NB4 (cell line): ENCODE measurements at regions not wholly inside any gene's neighbourhood (a gene's known extent, or its start where the extent isn't known, plus 50 kb on each side); places are given as distances from the start of the nearest gene placed in this dataset.

Experiments
- DNase-seq: peaks from one replicate; pipeline ENCODE4 v3.0.0; 2010; ENCODE audit warnings: low read depth
- H3K4me3 ChIP-seq: one replicate; pipeline ENCODE4 v1.5.1; 2011; ENCODE audit warnings: mild to moderate bottlenecking, low read depth, low read length, moderate library complexity
- CTCF ChIP-seq: IDR thresholded peaks from one replicate; pipeline ENCODE4 v1.5.1; 2012; ENCODE audit warnings: low read depth, low read length
- MAX ChIP-seq: IDR thresholded peaks from 2 replicates; pipeline ENCODE4 v1.6.1; 2011; ENCODE audit warnings: low read depth, low read length
- MYC ChIP-seq: IDR thresholded peaks from 2 replicates; pipeline ENCODE4 v1.6.1; 2011; ENCODE audit warnings: low read depth, low read length
- POLR2A ChIP-seq: IDR thresholded peaks from 2 replicates; pipeline ENCODE4 v1.6.1; 2011; ENCODE audit warnings: mild to moderate bottlenecking; ENCODE audit not compliant: insufficient read length; ENCODE audit errors: extremely low read depth

GRCh38 chr11:103768816-103769215 is 267.6 kb upstream of the DDI1 start:
- DNase-seq: no peak
- TF ChIP-seq POLR2A: no peak
- H3K4me3 ChIP-seq: no peak overlapping the region

GRCh38 chr11:103773059-103773458 is 263.4 kb upstream of the DDI1 start:
- no peak for DNase-seq
- H3K4me3 ChIP-seq: no peak overlapping the region
- TF ChIP-seq MYC (no peak), MAX (no peak), POLR2A (no peak), CTCF (no peak)

GRCh38 chr11:103773537-103773936 is 262.9 kb upstream of the DDI1 start:
- H3K4me3 ChIP-seq: no peak overlapping the region
- no peak for DNase-seq
- TF ChIP-seq MYC: no peak
- TF ChIP-seq POLR2A: no peak
- no peak for TF ChIP-seq CTCF
- TF ChIP-seq MAX: no peak

GRCh38 chr11:103779054-103779453 is 257.4 kb upstream of the DDI1 start:
- TF ChIP-seq CTCF (no peak), MAX (no peak), POLR2A (no peak), MYC (no peak)
- H3K4me3 ChIP-seq: no peak overlapping the region
- DNase-seq: no peak

- H3K4me3 ChIP-seq: no peak overlapping the region
- no peak for DNase-seq
- no peak for TF ChIP-seq MYC
These were observed 246.5 kb upstream of the DDI1 start for GRCh38 chr11:103789952-103790351.

GRCh38 chr11:103792981-103793468 is 243.4 kb upstream of the DDI1 start:
- H3K4me3 ChIP-seq: no peak overlapping the region
- no peak for DNase-seq
- no peak for TF ChIP-seq CTCF
- TF ChIP-seq POLR2A: no peak
- no peak for TF ChIP-seq MAX
- TF ChIP-seq MYC: no peak

- DNase-seq: no peak
- no peak overlapping the region for H3K4me3 ChIP-seq
- TF ChIP-seq CTCF (no peak), MAX (no peak), MYC (no peak), POLR2A (no peak)
These were observed 242.2 kb upstream of the DDI1 start for GRCh38 chr11:103794262-103794661.
